Endothelial cell (in vitro differentiated cells): ENCODE measurements at regions not wholly inside any gene's neighbourhood (a gene's known extent, or its start where the extent isn't known, plus 50 kb on each side); places are given as distances from the start of the nearest gene placed in this dataset.

ENCODE experiments used
- DNase-seq: peaks from one replicate; pipeline ENCODE4 v3.0.0; 2021; ENCODE audit warnings: low spot score
- H3K27ac Mint-ChIP-seq: one replicate; pipeline ENCODE4 v1.8.0; 2021; ENCODE audit warnings: mixed read lengths, inconsistent platforms; ENCODE audit not compliant: unreplicated experiment
- H3K27me3 Mint-ChIP-seq: one replicate; pipeline ENCODE4 v1.8.0; 2021; ENCODE audit warnings: mild to moderate bottlenecking, moderate library complexity, mixed read lengths, inconsistent platforms; ENCODE audit not compliant: unreplicated experiment
- H3K36me3 Mint-ChIP-seq: one replicate; pipeline ENCODE4 v1.8.0; 2021; ENCODE audit warnings: mild to moderate bottlenecking, low read depth, mixed read lengths, inconsistent platforms; ENCODE audit not compliant: unreplicated experiment
- H3K4me1 Mint-ChIP-seq: one replicate; pipeline ENCODE4 v1.8.0; 2021; ENCODE audit warnings: mild to moderate bottlenecking, mixed read lengths, inconsistent platforms; ENCODE audit not compliant: unreplicated experiment
- H3K4me3 Mint-ChIP-seq: one replicate; pipeline ENCODE4 v1.8.0; 2021; ENCODE audit warnings: mild to moderate bottlenecking, mixed read lengths, inconsistent platforms; ENCODE audit not compliant: unreplicated experiment
- H3K9me3 Mint-ChIP-seq: one replicate; pipeline ENCODE4 v1.8.0; 2021; ENCODE audit warnings: mixed read lengths, inconsistent platforms; ENCODE audit not compliant: unreplicated experiment
- CTCF ChIP-seq: fragments of 200-600 bp; sonication (generic); IDR thresholded peaks from one replicate; pipeline ENCODE4 v1.5.0; 2021; ENCODE audit warnings: antibody characterized with exemption; ENCODE audit not compliant: unreplicated experiment

GRCh38 chr2:74763962-74764428 is 69.9 kb upstream of the HK2 start:
- Mint-ChIP-seq H3K4me3 (no peak overlapping the region), H3K9me3 (no peaks in the 10 kb centered on the region), H3K27me3 (peaks cover 5% of the 10 kb centered on the region), H3K36me3 (no peaks in the 10 kb centered on the region), H3K4me1 (peaks cover 68% of the 10 kb centered on the region), H3K27ac (peak overlapping the region; percentile 93)
- no peak for DNase-seq
- TF ChIP-seq CTCF: no peak

- Mint-ChIP-seq H3K36me3 (no peaks in the 10 kb centered on the region), H3K27ac (peak overlapping the region; percentile 93), H3K4me3 (peak overlapping the region; percentile 26), H3K27me3 (peaks cover 5% of the 10 kb centered on the region), H3K9me3 (no peaks in the 10 kb centered on the region), H3K4me1 (peaks cover 63% of the 10 kb centered on the region)
- DNase-seq: peak; percentile 18
- no peak for TF ChIP-seq CTCF
Measured at GRCh38 chr2:74764429-74765272, 69.3 kb upstream of the HK2 start.

GRCh38 chr2:74766780-74767179 is 67.1 kb upstream of the HK2 start:
- Mint-ChIP-seq H3K27me3 (peaks cover 5% of the 10 kb centered on the region), H3K9me3 (no peaks in the 10 kb centered on the region), H3K27ac (no peak overlapping the region), H3K4me3 (no peak overlapping the region), H3K4me1 (peaks cover 48% of the 10 kb centered on the region), H3K36me3 (no peaks in the 10 kb centered on the region)
- no peak for TF ChIP-seq CTCF
- no peak for DNase-seq

- no peak overlapping the region for H3K27ac Mint-ChIP-seq
- peaks cover 43% of the 10 kb centered on the region for H3K4me1 Mint-ChIP-seq
- H3K27me3 Mint-ChIP-seq: peaks cover 5% of the 10 kb centered on the region
- no peaks in the 10 kb centered on the region for H3K36me3 Mint-ChIP-seq
- H3K4me3 Mint-ChIP-seq: no peak overlapping the region
- no peaks in the 10 kb centered on the region for H3K9me3 Mint-ChIP-seq
- no peak for TF ChIP-seq CTCF
- no peak for DNase-seq
Measured at GRCh38 chr2:74767618-74768017, 66.3 kb upstream of the HK2 start.

- TF ChIP-seq CTCF: no peak
- Mint-ChIP-seq H3K27me3 (peaks cover 5% of the 10 kb centered on the region), H3K27ac (no peak overlapping the region), H3K9me3 (no peaks in the 10 kb centered on the region), H3K36me3 (no peaks in the 10 kb centered on the region), H3K4me3 (no peak overlapping the region), H3K4me1 (peaks cover 36% of the 10 kb centered on the region)
- no peak for DNase-seq
Measured at GRCh38 chr2:74768401-74768914, 65.5 kb upstream of the HK2 start.
